ENCODE measurements at regions not wholly inside any gene's neighbourhood (a gene's known extent, or its start where the extent isn't known, plus 50 kb on each side); places are given as distances from the start of the nearest gene placed in this dataset.

GRCh38 chr12:69007101-69007854, 74.3 kb upstream of the CPM start:
- H4K20me1 ChIP-seq (ENCODE audit: control insufficient read depth, insufficient read depth, low read length, poor library complexity, severe bottlenecking) = no peaks in the 10 kb centered on the region
- H3K9ac ChIP-seq (ENCODE audit: low read length) = no peak overlapping the region
- ChIA-PET CTCF (no interaction called here), POLR2A (no interaction called here)
- H3K27ac ChIP-seq (ENCODE audit: low read length in 2 of 2) = no peak overlapping the region
- intact Hi-C loops (cut with micrococcal nuclease) = no loop called here
- H2AFZ ChIP-seq (ENCODE audit: insufficient read depth, low read depth, low read length, poor library complexity, severe bottlenecking) = peak overlapping the region; percentile 44
- H3K4me3 ChIP-seq (ENCODE audit: control extremely low read depth in 1 of 5, extremely low read depth in 1 of 5, insufficient read depth in 1 of 5, low read depth in 2 of 5, low read length in 4 of 5) = no peak overlapping the region
- H3K27me3 ChIP-seq (replicated peaks in 1 of 4; ENCODE audit: control extremely low read depth in 1 of 4, control insufficient read depth in 3 of 4, insufficient read depth in 4 of 4, low read length in 3 of 4) = peaks cover 0 to 3% (median 0%) of the 10 kb centered on the region in 4 experiments
- Mint-ChIP-seq H3K4me3 (no peak overlapping the region), H3K4me1 (peaks cover 7% of the 10 kb centered on the region), H3K27me3 (peaks cover 7% of the 10 kb centered on the region), H3K27ac (no peak overlapping the region), H3K9me3 (ENCODE audit: insufficient read depth) (no peaks in the 10 kb centered on the region)
- TF ChIP-seq CTCF (IDR thresholded peaks at IDR 0.05) = no peak
- no peak for TF ChIP-seq EZH2 (IDR thresholded peaks at IDR 0.05; ENCODE audit: borderline replicate concordance, insufficient read depth, low read depth, low read length, poor library complexity, severe bottlenecking)
- no peak for DNase-seq
- no peaks in the 10 kb centered on the region for H3K36me3 ChIP-seq (replicated peaks in 1 of 2; ENCODE audit: control extremely low read depth in 1 of 2, control insufficient read depth in 1 of 2, extremely low read depth in 1 of 2, insufficient read depth in 2 of 2, low read length in 1 of 2)
- no peaks in the 10 kb centered on the region for H3K79me2 ChIP-seq (ENCODE audit: control insufficient read depth, insufficient read depth, low read length)
- no peaks in the 10 kb centered on the region for H3K4me1 ChIP-seq (ENCODE audit: control insufficient read depth in 2 of 2, insufficient read depth in 2 of 2, low read length in 2 of 2)
- ATAC-seq (ENCODE audit: low read depth) = peak; percentile 24
- H3K9me3 ChIP-seq (ENCODE audit: control extremely low read depth in 1 of 3, control insufficient read depth in 2 of 3, insufficient read depth in 1 of 3, low read length in 2 of 3) = no peaks in the 10 kb centered on the region
- 54% methylated on average over 8 of the region's 9 CpGs for WGBS (ENCODE audit: insufficient coverage)
- H3K4me2 ChIP-seq (replicated peaks; ENCODE audit: low read depth, low read length, poor library complexity, severe bottlenecking) = no peak overlapping the region

- Histone ChIP-seq H3K79me2 (ENCODE audit: control insufficient read depth, insufficient read depth, low read length) (no peaks in the 10 kb centered on the region), H3K27ac (ENCODE audit: low read length in 2 of 2) (no peak overlapping the region), H3K9ac (ENCODE audit: low read length) (no peak overlapping the region), H3K4me1 (ENCODE audit: control insufficient read depth in 2 of 2, insufficient read depth in 2 of 2, low read length in 2 of 2) (no peaks in the 10 kb centered on the region), H3K36me3 (replicated peaks in 1 of 2; ENCODE audit: control extremely low read depth in 1 of 2, control insufficient read depth in 1 of 2, extremely low read depth in 1 of 2, insufficient read depth in 2 of 2, low read length in 1 of 2) (no peaks in the 10 kb centered on the region), H4K20me1 (ENCODE audit: control insufficient read depth, insufficient read depth, low read length, poor library complexity, severe bottlenecking) (no peaks in the 10 kb centered on the region), H2AFZ (ENCODE audit: insufficient read depth, low read depth, low read length, poor library complexity, severe bottlenecking) (no peak overlapping the region), H3K4me3 (ENCODE audit: control extremely low read depth in 1 of 5, extremely low read depth in 1 of 5, insufficient read depth in 1 of 5, low read depth in 2 of 5, low read length in 4 of 5) (no peak overlapping the region), H3K4me2 (replicated peaks; ENCODE audit: low read depth, low read length, poor library complexity, severe bottlenecking) (no peak overlapping the region), H3K27me3 (replicated peaks in 1 of 4; ENCODE audit: control extremely low read depth in 1 of 4, control insufficient read depth in 3 of 4, insufficient read depth in 4 of 4, low read length in 3 of 4) (peaks cover 0 to 3% (median 0%) of the 10 kb centered on the region in 4 experiments), H3K9me3 (ENCODE audit: control extremely low read depth in 1 of 3, control insufficient read depth in 2 of 3, insufficient read depth in 1 of 3, low read length in 2 of 3) (no peaks in the 10 kb centered on the region)
- no peak for TF ChIP-seq CTCF (IDR thresholded peaks at IDR 0.05)
- no peak for TF ChIP-seq EZH2 (IDR thresholded peaks at IDR 0.05; ENCODE audit: borderline replicate concordance, insufficient read depth, low read depth, low read length, poor library complexity, severe bottlenecking)
- H3K27me3 Mint-ChIP-seq = peaks cover 7% of the 10 kb centered on the region
- ChIA-PET POLR2A (no interaction called here), CTCF (no interaction called here)
- H3K4me1 Mint-ChIP-seq = peaks cover 7% of the 10 kb centered on the region
- H3K4me3 Mint-ChIP-seq = no peak overlapping the region
- 92% methylated on average over 2 of the region's 5 CpGs for WGBS (ENCODE audit: insufficient coverage)
- ATAC-seq (ENCODE audit: low read depth) (no peak), DNase-seq (no peak)
- H3K9me3 Mint-ChIP-seq (ENCODE audit: insufficient read depth) = no peaks in the 10 kb centered on the region
- no peak overlapping the region for H3K27ac Mint-ChIP-seq
- intact Hi-C loops (cut with micrococcal nuclease) = no loop called here
Measured at GRCh38 chr12:69007855-69008351, 74.9 kb upstream of the CPM start.
